A172 (cell line): ENCODE measurements at regions not wholly inside any gene's neighbourhood (a gene's known extent, or its start where the extent isn't known, plus 50 kb on each side); places are given as distances from the start of the nearest gene placed in this dataset.

Source experiments
- DNase-seq: peaks from one replicate; pipeline ENCODE4 v3.0.0-alpha.2; 2015; ENCODE audit warnings: low spot score

- no peak for DNase-seq
Observed at GRCh38 chr6:137779982-137780381, 87.1 kb upstream of the TNFAIP3 start.

GRCh38 chr6:137780447-137781034 lies 86.5 kb upstream of the TNFAIP3 start:
- DNase-seq: no peak

DNA sequence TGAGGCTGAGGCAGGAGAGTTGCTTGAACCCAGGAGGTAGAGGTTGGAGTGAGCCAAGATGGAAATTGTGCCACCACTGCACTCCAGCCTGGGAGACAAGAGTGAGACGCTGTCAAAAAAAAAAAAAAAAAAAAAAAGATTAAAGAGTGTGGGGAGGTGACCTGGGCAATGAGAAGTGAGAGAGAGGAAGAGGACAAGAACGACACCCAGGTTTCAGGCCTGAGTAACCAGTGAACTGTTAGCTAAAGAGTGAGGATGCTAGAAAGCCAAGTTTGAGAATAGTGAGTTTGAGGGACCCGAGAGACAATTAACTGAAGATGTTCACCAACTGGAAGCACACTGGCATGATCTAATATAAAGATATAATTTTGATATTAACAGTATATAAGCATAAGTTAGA lies 85.4 kb upstream of the TNFAIP3 start:
- no peak for DNase-seq

GRCh38 chr6:137782166-137783039 lies 84.7 kb upstream of the TNFAIP3 start:
- DNase-seq: no peak

- DNase-seq: no peak
Observed at GRCh38 chr6:137783710-137784109, 83.3 kb upstream of the TNFAIP3 start.

- no peak for DNase-seq
Observed at GRCh38 chr6:137784583-137784982, 82.5 kb upstream of the TNFAIP3 start.

GRCh38 chr6:137787016-137787415 lies 80.0 kb upstream of the TNFAIP3 start:
- no peak for DNase-seq

GRCh38 chr6:137788248-137788647 lies 78.8 kb upstream of the TNFAIP3 start:
- no peak for DNase-seq

DNA sequence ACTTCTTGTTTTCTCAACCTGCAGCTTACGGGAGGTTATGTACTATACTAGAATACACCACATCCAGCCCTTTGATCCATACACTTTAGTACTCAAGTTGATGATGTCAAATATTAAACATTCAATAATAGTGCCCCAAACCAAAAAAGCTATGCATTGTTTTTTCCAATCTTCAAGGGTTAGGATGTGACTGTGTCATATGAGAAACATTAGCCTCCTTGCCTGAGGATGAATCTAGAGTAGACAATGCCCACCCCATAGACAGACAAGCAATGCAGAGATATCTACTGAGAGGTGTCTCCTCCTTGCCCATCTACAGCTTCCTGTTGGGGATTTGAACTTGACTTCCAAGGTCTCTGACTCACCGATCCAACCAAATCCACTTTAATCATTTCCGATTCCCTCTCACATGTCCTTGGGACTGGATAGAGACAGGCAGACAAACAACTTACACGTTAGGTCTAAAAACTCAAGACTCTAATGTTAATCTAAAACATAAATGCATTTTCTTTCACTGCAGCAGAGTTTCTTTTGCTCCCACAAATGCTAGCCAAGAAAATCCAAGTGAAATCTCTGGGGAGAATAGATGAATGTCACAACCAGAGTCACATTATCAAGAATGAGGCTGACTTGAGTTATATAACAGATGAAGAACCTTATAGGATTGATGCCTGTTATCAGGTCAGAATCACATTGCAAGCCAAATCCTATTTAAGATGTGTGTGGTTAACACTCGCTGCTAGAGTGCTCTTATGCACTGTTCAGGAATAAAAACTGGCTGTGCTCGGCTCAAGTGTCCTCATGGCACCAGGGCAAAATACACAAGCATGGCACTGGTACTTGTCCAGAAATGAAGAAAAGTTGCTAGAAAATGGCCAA lies 75.5 kb upstream of the TNFAIP3 start:
- DNase-seq: no peak

DNA sequence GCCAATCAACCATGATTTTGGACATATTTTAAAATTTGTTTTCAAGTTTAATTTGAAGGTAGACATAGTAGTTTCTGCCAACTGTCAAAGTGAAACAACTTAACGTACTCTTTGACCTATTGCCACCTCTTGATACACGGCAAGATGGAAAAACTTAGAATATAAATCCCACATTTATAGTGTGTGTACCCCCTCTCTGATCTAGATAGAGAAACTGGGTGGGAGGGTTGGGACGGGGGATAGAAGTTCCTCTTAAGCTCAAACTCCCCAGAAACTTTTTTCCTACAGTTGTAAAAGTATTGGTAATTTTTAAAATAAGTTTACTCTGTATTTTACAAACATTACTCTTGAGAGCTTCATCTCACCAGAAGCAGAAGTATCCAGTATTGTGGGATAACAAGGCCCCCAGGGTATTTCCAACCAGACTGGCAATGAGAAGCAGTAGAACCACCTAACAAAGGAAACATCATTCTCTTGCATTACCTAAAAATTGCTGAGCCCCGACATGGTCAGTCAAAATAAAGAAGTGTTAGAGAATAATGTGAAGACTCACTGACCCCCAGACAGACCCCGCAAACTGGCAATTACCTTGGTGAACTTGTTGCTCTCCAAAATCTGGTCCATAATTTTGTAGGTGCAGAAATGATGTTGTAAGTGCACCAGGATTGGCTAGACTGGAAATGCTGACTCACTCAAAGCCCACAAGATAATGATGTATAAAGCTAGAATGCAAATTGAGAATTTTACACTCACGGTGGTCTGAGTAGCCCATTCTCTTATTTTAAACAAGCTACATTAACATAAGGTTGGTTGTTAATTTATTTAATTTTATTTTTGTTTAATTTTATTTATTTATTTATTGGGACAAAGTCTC lies 74.7 kb upstream of the TNFAIP3 start:
- no peak for DNase-seq

- no peak for DNase-seq
Observed at GRCh38 chr6:137793805-137794515, 73.1 kb upstream of the TNFAIP3 start.

- no peak for DNase-seq
Observed at GRCh38 chr6:137794516-137795201, 72.4 kb upstream of the TNFAIP3 start.

DNA sequence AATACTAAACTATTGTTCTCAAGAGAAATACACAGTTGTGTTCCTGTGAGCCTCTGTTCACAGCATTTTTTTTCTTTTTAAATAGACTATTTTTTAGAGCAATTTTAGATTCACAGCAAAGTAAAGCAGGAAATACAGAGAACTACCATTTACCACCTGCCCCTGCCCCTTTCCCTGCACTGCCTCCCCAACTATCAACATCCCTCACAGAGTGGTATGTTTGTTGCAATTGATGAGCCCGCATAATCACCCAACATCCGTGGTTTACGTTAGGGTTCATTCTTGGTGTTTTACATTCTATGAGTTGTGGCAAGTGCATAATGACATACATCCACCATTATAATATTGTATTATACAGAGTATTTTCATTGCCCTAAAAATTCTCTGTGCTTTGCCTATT lies 71.6 kb upstream of the TNFAIP3 start:
- no peak for DNase-seq

DNA sequence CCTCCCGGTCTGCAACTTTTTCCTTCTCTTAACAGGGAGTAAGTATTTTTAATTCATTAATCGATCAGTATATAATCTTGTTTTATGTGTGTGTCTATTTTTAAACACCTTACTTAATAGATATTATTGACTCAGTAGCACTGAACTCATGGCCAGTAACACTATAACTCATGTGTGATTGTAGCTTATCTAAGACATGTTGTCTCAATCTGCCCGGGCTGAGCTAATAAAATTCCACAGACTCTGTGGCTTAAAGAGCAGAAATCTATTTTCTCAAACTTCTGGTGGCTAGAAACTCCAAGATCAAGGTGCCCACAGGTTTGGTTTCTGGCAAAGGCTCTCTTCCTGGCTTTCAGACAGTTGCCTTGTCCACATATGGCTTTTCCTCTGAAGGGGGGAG lies 68.8 kb upstream of the TNFAIP3 start:
- no peak for DNase-seq

DNA sequence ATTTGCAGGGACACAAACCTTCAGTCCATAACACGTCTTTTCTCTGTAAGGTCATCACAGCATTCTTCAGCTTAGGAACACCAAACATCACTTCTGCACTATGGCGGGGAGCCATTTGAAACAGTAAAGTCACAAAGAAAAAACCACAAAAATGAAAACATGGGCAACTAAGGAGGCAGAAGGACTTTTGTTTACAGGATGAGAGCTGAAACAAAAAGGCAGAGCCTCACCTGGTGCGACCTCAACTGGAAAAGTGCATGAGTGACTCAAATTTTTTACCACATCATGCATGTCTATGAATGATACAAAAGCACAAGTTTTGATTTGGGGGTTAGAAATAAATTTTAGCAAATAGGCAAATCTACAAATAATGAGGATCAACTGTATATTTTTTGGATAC lies 68.2 kb upstream of the TNFAIP3 start:
- no peak for DNase-seq

DNA sequence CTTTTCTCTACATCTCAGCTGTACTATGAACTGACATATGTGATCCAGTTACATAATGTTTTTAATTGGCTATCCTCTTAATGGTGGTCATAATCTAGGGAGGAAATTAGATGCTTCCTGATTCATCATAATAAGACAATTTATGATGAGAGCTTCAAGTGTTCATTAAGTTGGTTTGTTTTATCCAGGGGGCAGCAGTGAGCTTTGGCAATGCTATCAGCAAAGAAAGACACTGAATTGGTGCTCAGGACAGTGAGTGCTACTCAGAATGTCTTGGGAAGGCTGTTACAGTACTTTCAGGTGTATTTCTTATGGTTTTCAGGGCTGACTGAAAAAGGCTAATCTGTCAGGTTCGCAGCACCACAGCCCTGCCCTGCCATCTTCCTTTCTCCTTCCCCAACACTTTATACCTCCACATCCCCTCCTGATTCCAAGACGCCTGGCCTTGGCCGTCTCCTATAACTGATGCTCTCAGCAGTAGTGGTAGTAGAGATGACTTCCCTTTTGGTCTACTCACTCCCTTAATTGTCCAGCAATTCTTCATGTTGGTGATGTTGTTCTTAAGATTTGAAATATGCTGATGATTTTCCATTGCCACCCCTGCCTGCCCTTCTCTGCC lies 67.0 kb upstream of the TNFAIP3 start:
- DNase-seq: peak; percentile 69

DNA sequence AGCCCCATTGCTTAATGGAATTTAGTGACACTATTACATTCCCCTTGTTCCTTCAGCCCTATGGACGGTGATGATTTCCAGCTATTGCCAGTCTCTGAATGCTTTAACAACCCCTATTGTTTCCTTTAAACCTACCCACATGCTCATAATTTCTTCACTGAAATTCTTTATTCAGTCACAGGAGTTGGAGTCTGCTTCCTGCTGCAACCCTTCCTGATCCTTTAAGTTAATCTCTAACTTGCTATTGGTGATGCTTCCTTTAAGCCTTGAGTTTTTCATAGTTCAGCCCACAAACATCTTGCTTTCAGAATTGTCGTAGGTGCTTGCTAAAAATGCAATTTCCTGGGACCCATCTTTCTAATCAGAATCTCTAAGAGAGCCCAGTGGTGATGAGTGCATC lies 66.3 kb upstream of the TNFAIP3 start:
- no peak for DNase-seq

DNA sequence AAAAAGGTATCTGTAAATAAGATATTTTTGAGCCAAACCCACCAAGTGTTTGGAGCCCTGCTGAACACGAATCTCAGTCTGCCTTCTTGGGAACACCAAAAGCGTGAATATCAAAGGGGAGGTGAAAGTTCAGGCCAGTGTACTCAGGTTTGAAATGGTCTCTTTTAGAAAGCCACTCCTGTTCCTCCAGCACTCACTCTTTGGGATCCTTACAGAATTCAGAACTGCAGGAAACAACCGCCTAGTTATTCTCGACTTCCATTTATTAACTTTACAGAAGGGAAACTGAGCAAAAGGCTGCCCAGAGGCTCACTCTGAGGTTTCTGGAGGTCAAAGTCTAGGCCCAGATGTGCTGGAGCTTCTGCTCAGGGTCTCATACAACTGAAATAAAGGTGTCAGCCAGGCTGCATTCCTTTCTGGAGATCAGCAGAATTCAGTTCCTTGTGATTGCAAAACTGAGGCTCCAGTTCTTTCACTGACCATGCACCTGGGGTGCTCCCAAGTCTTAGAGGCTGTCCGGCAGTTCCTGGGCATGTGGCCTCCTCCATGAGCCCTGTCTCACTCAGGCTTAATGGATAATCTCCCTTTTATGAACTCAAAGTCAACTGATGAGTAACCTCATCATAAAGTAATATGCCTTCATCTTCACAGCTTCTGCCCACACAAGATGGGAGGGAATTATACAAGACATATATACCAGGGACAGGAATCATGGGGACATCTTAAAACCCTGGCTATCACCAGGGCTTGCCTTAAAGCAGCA lies 65.5 kb upstream of the TNFAIP3 start:
- no peak for DNase-seq
